Superior temporal gyrus (tissue), 1 donor: ENCODE measurements at regions not wholly inside any gene's neighbourhood (a gene's known extent, or its start where the extent isn't known, plus 50 kb on each side); places are given as distances from the start of the nearest gene placed in this dataset.

Experiments used
- DNase-seq: peaks from one replicate; pipeline ENCODE4 v3.0.0-alpha.2; 2016; ENCODE audit errors: extremely low spot score

DNA sequence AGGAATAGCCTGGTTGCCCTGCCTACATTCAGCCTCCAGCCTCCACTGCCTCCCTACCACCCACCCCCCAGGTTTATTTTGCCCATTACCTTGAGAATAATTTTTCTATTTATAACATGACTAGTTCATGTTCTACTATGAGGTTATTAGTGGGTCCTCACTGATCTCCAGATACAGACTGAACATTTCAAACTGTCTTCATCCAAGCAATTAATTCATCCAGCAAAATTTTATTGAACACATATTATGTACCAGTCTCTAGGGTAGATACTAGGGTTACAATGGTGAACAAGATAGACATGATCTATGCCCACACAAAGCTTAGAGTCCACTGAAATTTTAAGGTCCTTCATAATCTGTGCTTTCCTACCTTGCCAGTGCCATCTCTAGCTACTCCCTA, 51.6 kb upstream of the FHIP2A start:
- no peak for DNase-seq

DNA sequence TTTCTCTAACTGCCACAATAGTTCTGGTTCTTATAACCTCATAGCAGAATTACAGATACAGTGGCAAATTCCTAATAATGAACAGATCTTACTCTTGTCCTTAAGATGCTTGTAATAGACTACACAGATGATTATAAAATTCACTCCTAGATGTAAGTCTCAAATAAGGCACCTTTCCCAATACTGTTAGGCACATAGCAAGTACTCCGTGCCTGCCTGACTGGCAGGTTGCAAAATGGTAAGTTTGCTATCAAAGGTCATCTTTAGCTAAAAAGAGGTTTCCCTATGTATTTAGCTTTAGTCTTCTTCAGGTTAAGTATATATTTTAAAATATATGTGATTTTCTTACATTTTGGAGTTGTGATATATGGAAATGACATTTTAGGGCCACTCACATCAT, 50.4 kb upstream of the FHIP2A start:
- DNase-seq: no peak

GRCh38 chr10:114771749-114772148, 49.8 kb upstream of the FHIP2A start:
- no peak for DNase-seq
